ENCODE measurements at regions not wholly inside any gene's neighbourhood (a gene's known extent, or its start where the extent isn't known, plus 50 kb on each side); places are given as distances from the start of the nearest gene placed in this dataset.

- TF ChIP-seq, protein P1, sequence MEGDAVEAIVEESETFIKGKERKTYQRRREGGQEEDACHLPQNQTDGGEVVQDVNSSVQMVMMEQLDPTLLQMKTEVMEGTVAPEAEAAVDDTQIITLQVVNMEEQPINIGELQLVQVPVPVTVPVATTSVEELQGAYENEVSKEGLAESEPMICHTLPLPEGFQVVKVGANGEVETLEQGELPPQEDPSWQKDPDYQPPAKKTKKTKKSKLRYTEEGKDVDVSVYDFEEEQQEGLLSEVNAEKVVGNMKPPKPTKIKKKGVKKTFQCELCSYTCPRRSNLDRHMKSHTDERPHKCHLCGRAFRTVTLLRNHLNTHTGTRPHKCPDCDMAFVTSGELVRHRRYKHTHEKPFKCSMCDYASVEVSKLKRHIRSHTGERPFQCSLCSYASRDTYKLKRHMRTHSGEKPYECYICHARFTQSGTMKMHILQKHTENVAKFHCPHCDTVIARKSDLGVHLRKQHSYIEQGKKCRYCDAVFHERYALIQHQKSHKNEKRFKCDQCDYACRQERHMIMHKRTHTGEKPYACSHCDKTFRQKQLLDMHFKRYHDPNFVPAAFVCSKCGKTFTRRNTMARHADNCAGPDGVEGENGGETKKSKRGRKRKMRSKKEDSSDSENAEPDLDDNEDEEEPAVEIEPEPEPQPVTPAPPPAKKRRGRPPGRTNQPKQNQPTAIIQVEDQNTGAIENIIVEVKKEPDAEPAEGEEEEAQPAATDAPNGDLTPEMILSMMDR (conservative IDR thresholded peaks at IDR 0.05): no peak
- TF ChIP-seq EZH2 (IDR thresholded peaks at IDR 0.05; ENCODE audit: low read depth): no peak
These were observed 564.9 kb downstream of the POM121L12 start for GRCh38 chr7:53600296-53600695.
